Naive B cell (primary cell): ENCODE measurements at regions not wholly inside any gene's neighbourhood (a gene's known extent, or its start where the extent isn't known, plus 50 kb on each side); places are given as distances from the start of the nearest gene placed in this dataset.
A peak's percentile ranks its signal among the peaks of the same experiment; 100 is the strongest.

Experiments used
- ATAC-seq, 2 donors: fragments of 150-1000 bp; cut with Tn5 transposase; 2 replicates each; pipeline ENCODE4 v1.10.0; 2021; ENCODE audit warnings: low read depth in 2 of 2, mild to moderate bottlenecking in 2 of 2, moderate library complexity in 2 of 2
- DNase-seq: peaks from one replicate; pipeline ENCODE4 v3.0.0; 2022
- H3K27ac Mint-ChIP-seq, 6 donors: one replicate each; pipeline ENCODE4 v1.8.0; 2020 to 2022; ENCODE audit warnings: mild to moderate bottlenecking in 6 of 6, mixed read lengths in 6 of 6, moderate library complexity in 5 of 6, inconsistent platforms in 2 of 6
- H3K27me3 Mint-ChIP-seq, 3 donors: one replicate each; pipeline ENCODE4 v1.8.0; 2021 to 2022; ENCODE audit warnings: mixed read lengths in 3 of 3, mild to moderate bottlenecking in 1 of 3
- H3K36me3 Mint-ChIP-seq, 2 donors: one replicate each; pipeline ENCODE4 v1.8.0; 2020 to 2022; ENCODE audit warnings: mixed read lengths in 2 of 2, inconsistent platforms in 1 of 2, mild to moderate bottlenecking in 1 of 2
- H3K4me1 Mint-ChIP-seq, 3 donors: one replicate each; pipeline ENCODE4 v1.8.0; 2020 to 2022; ENCODE audit warnings: mixed read lengths in 3 of 3, inconsistent platforms in 1 of 3, mild to moderate bottlenecking in 1 of 3, moderate library complexity in 1 of 3
- H3K4me3 Mint-ChIP-seq, 8 donors: one replicate each; pipeline ENCODE4 v1.8.0; 2020 to 2022; ENCODE audit warnings: mild to moderate bottlenecking in 8 of 8, mixed read lengths in 8 of 8, moderate library complexity in 8 of 8, inconsistent platforms in 2 of 8
- H3K9me3 Mint-ChIP-seq, 7 donors: one replicate each; pipeline ENCODE4 v1.8.0; 2020 to 2022; ENCODE audit warnings: mixed read lengths in 7 of 7, mild to moderate bottlenecking in 5 of 7, inconsistent platforms in 2 of 7, moderate library complexity in 1 of 7

DNA sequence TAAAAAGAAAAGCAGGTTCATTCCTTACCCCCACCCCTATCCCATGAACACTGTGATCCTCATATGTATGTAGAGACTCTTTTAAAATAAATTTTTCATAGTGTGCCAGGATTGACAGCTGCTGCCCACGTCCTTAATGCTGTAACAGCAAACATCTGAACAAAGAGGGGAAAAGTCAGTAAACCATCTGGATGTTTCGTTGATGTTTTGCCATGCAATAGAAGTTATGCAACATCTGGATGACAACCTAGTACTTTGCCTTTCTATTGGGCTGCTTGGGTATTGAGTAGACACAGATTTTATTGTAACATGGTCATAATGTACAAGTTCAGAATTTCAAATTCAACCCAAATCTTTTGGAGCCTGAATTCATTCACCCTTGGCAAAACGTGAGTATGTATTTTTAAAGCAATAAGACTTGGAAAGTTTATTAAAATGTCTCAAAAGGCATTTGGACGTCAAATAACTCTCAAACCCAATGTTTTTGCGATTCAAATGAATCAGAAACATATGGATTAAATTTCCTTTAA is 500.3 kb downstream of the DHX35 start:
- ATAC-seq (no peak), DNase-seq (no peak)
- peaks cover 0 to 26% (median 18%) of the 10 kb centered on the region in 3 donors for H3K27me3 Mint-ChIP-seq
- H3K4me3 Mint-ChIP-seq: no peak overlapping the region
- H3K36me3 Mint-ChIP-seq: no peaks in the 10 kb centered on the region
- H3K4me1 Mint-ChIP-seq: no peaks in the 10 kb centered on the region
- H3K27ac Mint-ChIP-seq: no peak overlapping the region
- peaks cover 0 to 19% (median 0%) of the 10 kb centered on the region in 7 donors for H3K9me3 Mint-ChIP-seq

GRCh38 chr20:39458452-39458851 is 496.3 kb downstream of the DHX35 start:
- Mint-ChIP-seq H3K36me3 (no peaks in the 10 kb centered on the region), H3K4me1 (no peaks in the 10 kb centered on the region), H3K4me3 (no peak overlapping the region), H3K9me3 (peaks cover 0 to 15% (median 2%) of the 10 kb centered on the region in 7 donors), H3K27ac (no peak overlapping the region), H3K27me3 (peaks cover 6 to 26% (median 18%) of the 10 kb centered on the region in 3 donors)
- DNase-seq (no peak), ATAC-seq (no peak)

- Mint-ChIP-seq H3K9me3 (peaks cover 0 to 11% (median 2%) of the 10 kb centered on the region in 7 donors), H3K4me1 (no peaks in the 10 kb centered on the region), H3K36me3 (no peaks in the 10 kb centered on the region), H3K27ac (no peak overlapping the region), H3K4me3 (no peak overlapping the region), H3K27me3 (peaks cover 6 to 26% (median 10%) of the 10 kb centered on the region in 3 donors)
- ATAC-seq (no peak), DNase-seq (no peak)
Measured at GRCh38 chr20:39453890-39454289, 491.7 kb downstream of the DHX35 start.

- H3K27me3 Mint-ChIP-seq: peaks cover 4 to 19% (median 6%) of the 10 kb centered on the region in 3 donors
- H3K4me3 Mint-ChIP-seq: no peak overlapping the region
- DNase-seq: no peak
- H3K9me3 Mint-ChIP-seq: peaks cover 0 to 4% (median 0%) of the 10 kb centered on the region in 7 donors
- H3K27ac Mint-ChIP-seq: no peak overlapping the region
- H3K4me1 Mint-ChIP-seq: no peaks in the 10 kb centered on the region
- ATAC-seq: no peak
- no peaks in the 10 kb centered on the region for H3K36me3 Mint-ChIP-seq
Measured at GRCh38 chr20:39452583-39453340, 490.6 kb downstream of the DHX35 start.

GRCh38 chr20:39451386-39451785 is 489.2 kb downstream of the DHX35 start:
- Mint-ChIP-seq H3K36me3 (no peaks in the 10 kb centered on the region), H3K27ac (no peak overlapping the region), H3K9me3 (peaks cover 0 to 4% (median 0%) of the 10 kb centered on the region in 7 donors), H3K4me3 (no peak overlapping the region), H3K27me3 (peaks cover 3 to 12% (median 9%) of the 10 kb centered on the region in 3 donors), H3K4me1 (no peaks in the 10 kb centered on the region)
- DNase-seq: no peak
- ATAC-seq: no peak

GRCh38 chr20:39446397-39446796 is 484.3 kb downstream of the DHX35 start:
- peaks cover 0 to 2% (median 0%) of the 10 kb centered on the region in 7 donors for H3K9me3 Mint-ChIP-seq
- no peak overlapping the region for H3K27ac Mint-ChIP-seq
- no peaks in the 10 kb centered on the region for H3K4me1 Mint-ChIP-seq

DNA sequence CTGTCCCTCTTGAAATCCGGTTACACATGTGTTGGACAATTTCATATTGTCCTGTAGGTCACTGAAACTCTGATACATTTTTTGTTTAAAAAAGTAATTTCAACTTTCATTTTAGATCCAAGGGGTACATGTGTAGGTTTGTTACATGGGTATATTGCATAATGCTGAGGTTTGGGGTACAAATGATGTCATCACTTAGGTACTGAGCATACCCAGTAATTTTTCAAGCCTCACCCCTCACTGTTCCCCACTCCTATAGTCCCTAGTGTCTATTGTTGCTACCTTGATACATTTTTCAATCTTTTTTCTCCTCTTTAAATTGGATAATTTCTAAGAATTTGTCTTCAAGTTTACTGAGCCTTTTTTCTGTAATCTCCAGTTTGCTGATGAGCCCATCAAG is 483.0 kb downstream of the DHX35 start:
- Mint-ChIP-seq H3K9me3 (peaks cover 0 to 5% (median 0%) of the 10 kb centered on the region in 7 donors), H3K4me3 (no peak overlapping the region), H3K4me1 (no peaks in the 10 kb centered on the region), H3K27ac (no peak overlapping the region), H3K36me3 (no peaks in the 10 kb centered on the region), H3K27me3 (peaks cover 0 to 6% (median 0%) of the 10 kb centered on the region in 3 donors)
- no peak for ATAC-seq
- DNase-seq: no peak

More at GRCh38 chr20:39446397-39446796, 484.3 kb downstream of the DHX35 start:
- H3K4me3 Mint-ChIP-seq: no peak overlapping the region
- DNase-seq: no peak
- ATAC-seq: no peak
- H3K36me3 Mint-ChIP-seq: no peaks in the 10 kb centered on the region
- peaks cover 0 to 6% (median 0%) of the 10 kb centered on the region in 3 donors for H3K27me3 Mint-ChIP-seq

DNA sequence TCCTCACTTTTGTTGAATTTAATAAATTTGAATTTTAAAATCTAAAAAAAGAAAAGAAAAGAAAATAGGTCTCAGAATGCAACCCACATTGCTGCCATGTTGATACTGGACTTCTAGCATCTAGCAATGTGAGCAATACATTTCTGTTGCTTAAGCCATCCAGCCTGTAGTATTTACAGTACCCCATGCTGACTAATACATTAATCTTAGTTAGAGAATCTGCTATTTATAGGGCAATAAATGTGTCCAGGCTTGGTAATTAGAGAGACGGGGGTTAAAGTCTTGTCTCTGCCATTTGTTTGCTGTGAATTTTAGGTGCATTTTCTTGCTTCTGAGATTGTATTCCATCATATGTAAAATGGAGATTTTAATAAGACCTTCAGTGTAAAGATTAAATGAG is 471.3 kb downstream of the DHX35 start:
- Mint-ChIP-seq H3K4me3 (no peak overlapping the region), H3K27ac (no peak overlapping the region), H3K4me1 (no peaks in the 10 kb centered on the region), H3K27me3 (no peaks in the 10 kb centered on the region), H3K36me3 (peaks cover 0 to 8% of the 10 kb centered on the region in 2 donors), H3K9me3 (peaks cover 0 to 16% (median 5%) of the 10 kb centered on the region in 7 donors)
- ATAC-seq: no peak
- DNase-seq: no peak

DNA sequence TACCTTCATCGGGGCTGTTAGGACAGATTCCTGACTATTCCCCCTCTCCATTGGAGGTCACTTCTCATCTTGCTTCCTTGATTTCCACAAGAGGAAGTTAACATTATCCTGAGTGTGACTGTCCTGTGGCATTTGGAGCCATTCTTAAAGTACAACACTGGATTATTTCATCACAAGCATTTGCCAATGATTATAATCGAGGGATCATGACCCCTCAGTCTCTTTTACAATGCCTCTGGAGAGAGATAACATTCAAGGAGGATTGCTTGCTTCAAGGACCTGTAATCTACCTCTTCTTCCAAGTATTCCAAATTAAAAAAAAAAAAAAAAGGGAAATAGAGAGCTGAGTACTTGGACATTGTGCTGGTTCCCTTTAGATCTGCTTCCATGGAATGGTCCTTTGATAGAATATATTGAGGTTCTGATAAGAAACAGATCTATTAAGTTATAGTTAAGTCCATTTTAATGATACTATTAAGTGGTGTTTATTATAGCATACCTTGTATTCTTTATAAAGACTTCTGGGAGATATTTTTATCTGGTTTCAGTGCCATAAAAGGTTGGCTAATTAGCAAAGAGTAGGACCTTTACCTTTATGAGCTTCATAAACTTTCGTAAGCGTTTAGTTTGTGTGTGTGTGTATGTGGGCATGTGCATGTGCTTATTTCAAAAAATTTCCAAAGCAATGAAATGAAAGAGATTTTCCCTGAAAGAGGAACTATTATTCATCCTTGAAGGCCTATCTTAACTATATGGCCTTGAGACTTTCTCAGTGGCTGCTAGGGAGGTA is 469.1 kb downstream of the DHX35 start:
- DNase-seq (no peak), ATAC-seq (no peak)
- Mint-ChIP-seq H3K27ac (no peak overlapping the region), H3K4me1 (no peaks in the 10 kb centered on the region), H3K36me3 (peaks cover 0 to 8% of the 10 kb centered on the region in 2 donors), H3K4me3 (no peak overlapping the region), H3K9me3 (peaks cover 0 to 16% (median 5%) of the 10 kb centered on the region in 7 donors), H3K27me3 (no peaks in the 10 kb centered on the region)

DNA sequence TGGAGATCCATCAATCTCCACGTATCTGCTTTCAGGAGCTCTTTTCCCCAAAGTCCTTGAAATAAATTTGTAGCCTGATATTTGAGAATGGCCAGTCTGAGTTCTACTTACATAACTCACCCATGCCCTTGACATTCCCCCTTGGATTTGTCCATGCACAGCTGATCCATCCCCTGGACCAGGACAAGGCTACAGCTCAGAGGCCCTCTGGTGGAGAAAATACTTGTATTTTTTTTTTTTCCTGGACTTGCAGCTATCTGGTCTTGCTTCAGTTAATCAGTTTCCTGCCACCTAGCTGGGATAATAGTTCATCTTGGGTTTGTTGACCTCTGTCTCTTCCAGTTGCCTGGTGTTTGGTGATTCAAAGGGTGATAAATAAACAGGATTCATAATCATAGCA is 467.6 kb downstream of the DHX35 start:
- Mint-ChIP-seq H3K4me3 (no peak overlapping the region), H3K27me3 (no peaks in the 10 kb centered on the region), H3K36me3 (peaks cover 0 to 8% of the 10 kb centered on the region in 2 donors), H3K4me1 (no peaks in the 10 kb centered on the region), H3K27ac (no peak overlapping the region), H3K9me3 (peaks cover 0 to 16% (median 5%) of the 10 kb centered on the region in 7 donors)
- DNase-seq (no peak), ATAC-seq (no peak)

DNA sequence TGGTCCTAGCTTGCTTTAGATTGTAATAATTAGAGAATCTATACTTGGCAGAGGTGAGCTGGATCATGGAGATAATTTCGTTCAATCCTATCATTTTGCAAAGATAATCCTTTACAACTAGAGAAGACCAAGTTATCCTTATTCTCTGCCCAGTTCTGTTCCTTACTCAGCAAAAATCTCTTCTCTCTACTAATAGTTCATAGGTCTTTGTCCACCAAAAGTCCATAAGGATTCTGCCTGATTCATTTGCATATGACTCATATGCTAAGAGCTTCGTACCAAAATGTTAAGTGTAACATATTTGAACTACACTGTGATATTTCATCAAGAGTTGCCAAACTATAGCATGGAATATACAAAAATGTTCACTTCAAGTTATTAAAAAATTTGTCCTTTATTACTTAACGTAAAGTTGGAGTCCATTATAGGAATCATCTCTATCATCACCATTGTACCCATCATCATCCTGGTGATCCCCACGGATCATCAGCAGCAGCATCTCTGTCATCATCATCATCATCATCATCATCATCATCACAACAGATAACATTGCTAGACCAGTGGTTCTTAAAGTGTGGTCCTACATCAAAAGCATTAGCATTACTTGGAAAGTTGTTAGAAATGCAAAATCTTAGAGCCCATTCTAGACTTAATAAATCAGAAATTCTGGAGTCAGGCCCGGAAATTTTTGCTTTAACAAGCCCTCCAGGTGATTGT is 463.0 kb downstream of the DHX35 start:
- Mint-ChIP-seq H3K4me1 (no peaks in the 10 kb centered on the region), H3K9me3 (peaks cover 0 to 5% (median 0%) of the 10 kb centered on the region in 7 donors), H3K27me3 (peaks cover 5 to 9% (median 8%) of the 10 kb centered on the region in 3 donors), H3K36me3 (no peaks in the 10 kb centered on the region), H3K27ac (no peak overlapping the region), H3K4me3 (no peak overlapping the region)
- no peak for ATAC-seq
- no peak for DNase-seq

DNA sequence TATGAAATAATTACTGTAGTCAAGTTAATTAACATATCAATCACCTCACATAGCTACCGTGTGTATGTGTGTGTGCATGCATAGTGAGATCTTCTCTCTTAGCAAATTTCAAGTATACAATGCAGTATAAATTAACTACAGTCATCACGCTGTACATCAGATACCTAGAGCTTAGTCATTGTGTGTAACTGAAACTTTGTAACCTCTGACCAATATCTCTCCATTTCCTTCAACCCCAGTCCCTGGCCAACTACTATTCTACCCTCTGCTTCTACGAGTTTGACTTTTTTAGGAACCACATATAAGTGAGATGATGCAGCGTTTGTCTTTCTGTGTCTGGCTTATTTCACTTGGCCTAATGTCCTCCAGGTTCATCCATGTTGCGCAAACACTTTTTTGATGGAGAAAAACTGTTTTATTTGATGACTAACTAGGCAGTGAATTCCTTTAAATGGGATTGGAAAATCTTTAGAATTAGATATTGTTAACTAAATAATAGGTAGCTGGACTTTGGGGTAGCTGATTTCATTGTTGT is 459.5 kb downstream of the DHX35 start:
- no peak overlapping the region for H3K27ac Mint-ChIP-seq
- peak overlapping the region in 1 of 8 donors; percentile 36 for H3K4me3 Mint-ChIP-seq
- ATAC-seq (no peak), DNase-seq (no peak)
- peaks cover 0 to 5% (median 0%) of the 10 kb centered on the region in 7 donors for H3K9me3 Mint-ChIP-seq
- H3K36me3 Mint-ChIP-seq: no peaks in the 10 kb centered on the region
- no peaks in the 10 kb centered on the region for H3K4me1 Mint-ChIP-seq
- peaks cover 8 to 16% (median 9%) of the 10 kb centered on the region in 3 donors for H3K27me3 Mint-ChIP-seq

DNA sequence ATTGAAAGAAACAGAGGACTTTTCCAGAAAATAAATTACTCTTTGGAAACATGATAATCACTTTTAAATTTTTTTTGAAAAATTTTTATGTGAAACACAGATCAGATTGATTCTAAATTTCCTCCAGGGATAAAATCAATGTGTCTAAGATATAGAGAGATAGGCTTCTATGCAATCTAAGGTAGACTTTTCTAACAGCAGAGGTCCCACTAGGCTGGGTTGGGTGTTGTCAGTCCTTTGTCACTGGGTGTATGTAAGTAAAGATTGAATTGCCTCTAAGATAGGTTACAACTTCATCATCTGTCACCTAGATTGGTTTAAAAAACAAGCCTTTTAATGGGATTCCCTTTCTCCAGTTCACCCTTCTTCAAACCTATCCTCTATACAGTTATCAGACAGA is 449.9 kb downstream of the DHX35 start:
- Mint-ChIP-seq H3K4me3 (no peak overlapping the region), H3K36me3 (no peaks in the 10 kb centered on the region), H3K27ac (no peak overlapping the region), H3K27me3 (peaks cover 0 to 13% (median 5%) of the 10 kb centered on the region in 3 donors), H3K9me3 (peaks cover 0 to 3% (median 0%) of the 10 kb centered on the region in 7 donors), H3K4me1 (no peaks in the 10 kb centered on the region)
- no peak for ATAC-seq
- DNase-seq: no peak
